ENCODE measurements at regions not wholly inside any gene's neighbourhood (a gene's known extent, or its start where the extent isn't known, plus 50 kb on each side); places are given as distances from the start of the nearest gene placed in this dataset.
"Not testable (repeated sequence)": the region's sequence is repeated elsewhere in the genome, so short reads cannot be mapped to it uniquely, and the experiment has no call there.

DNA sequence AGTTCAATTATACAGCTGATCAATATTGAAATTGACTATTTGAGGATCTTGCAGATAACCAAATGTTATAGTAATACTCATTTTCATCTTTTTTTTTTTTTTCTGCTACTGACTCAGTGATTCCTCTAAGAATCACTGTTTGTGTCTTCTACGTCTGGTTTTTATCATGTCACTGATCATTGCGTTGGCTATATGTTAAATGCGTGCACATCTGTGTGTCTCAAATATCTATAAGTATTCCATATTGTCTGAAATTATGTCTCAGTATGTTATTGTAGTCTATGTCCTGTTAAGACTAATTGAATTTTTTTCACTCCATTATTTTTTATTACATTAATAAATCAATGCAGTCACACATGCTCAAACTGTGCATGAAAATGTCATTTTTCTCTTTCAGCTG is 200.5 kb downstream of the PCDH20 start:
- no CpG with 5 or more reads among the region's 3 CpGs for WGBS (ENCODE audit: insufficient coverage)
- H3K36me3 Mint-ChIP-seq: no peaks in the 10 kb centered on the region
- TF ChIP-seq, protein P1, sequence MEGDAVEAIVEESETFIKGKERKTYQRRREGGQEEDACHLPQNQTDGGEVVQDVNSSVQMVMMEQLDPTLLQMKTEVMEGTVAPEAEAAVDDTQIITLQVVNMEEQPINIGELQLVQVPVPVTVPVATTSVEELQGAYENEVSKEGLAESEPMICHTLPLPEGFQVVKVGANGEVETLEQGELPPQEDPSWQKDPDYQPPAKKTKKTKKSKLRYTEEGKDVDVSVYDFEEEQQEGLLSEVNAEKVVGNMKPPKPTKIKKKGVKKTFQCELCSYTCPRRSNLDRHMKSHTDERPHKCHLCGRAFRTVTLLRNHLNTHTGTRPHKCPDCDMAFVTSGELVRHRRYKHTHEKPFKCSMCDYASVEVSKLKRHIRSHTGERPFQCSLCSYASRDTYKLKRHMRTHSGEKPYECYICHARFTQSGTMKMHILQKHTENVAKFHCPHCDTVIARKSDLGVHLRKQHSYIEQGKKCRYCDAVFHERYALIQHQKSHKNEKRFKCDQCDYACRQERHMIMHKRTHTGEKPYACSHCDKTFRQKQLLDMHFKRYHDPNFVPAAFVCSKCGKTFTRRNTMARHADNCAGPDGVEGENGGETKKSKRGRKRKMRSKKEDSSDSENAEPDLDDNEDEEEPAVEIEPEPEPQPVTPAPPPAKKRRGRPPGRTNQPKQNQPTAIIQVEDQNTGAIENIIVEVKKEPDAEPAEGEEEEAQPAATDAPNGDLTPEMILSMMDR (IDR thresholded peaks at IDR 0.05): no peak

DNA sequence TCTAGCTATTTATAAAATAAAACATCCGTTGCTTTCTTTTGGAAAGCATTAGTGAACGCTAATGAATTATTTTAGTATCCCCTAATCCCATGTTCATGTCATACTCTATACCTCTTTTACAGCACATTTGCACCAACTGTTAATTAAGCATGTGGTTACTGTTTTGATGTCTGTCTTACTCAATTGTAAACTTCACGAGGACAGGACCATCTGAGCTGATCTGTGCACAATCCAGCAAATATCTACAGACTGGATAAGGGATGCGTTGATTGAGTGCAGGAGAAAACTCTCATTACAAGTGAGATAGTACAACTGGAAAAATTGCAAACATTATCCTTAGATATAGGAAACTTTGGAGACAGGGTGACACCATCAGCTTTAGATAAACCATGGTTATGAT is 201.1 kb downstream of the PCDH20 start:
- intact Hi-C loops (cut with micrococcal nuclease): no loop called here
- no peak overlapping the region for H2AFZ ChIP-seq (ENCODE audit: insufficient read depth, low read depth, low read length, poor library complexity, severe bottlenecking)
- Mint-ChIP-seq H3K9me3 (peaks cover 0 to 8% (median 2%) of the 10 kb centered on the region in 7 donors), H3K4me3 (no peak overlapping the region), H3K36me3 (no peaks in the 10 kb centered on the region), H3K27me3 (ENCODE audit: low read depth in 3 of 3) (peaks cover 0 to 2% (median 0%) of the 10 kb centered on the region in 3 donors), H3K27ac (no peak overlapping the region), H3K4me1 (no peaks in the 10 kb centered on the region)
- no peak overlapping the region for H3K4me3 ChIP-seq (replicated peaks in 1 of 3; ENCODE audit: low read depth in 2 of 3, low read length in 3 of 3)
- H3K4me2 ChIP-seq (replicated peaks; ENCODE audit: extremely low read depth, low read length, poor library complexity, severe bottlenecking): no peak overlapping the region
- no peak overlapping the region for H3K27ac ChIP-seq (ENCODE audit: low read depth in 1 of 2, low read length in 2 of 2)
- no peak overlapping the region for H3K9ac ChIP-seq (ENCODE audit: insufficient read depth, low read length, poor library complexity, severe bottlenecking)
- peaks cover 0 to 27% of the 10 kb centered on the region in 2 donors for H3K9me3 ChIP-seq (replicated peaks in 1 of 2; ENCODE audit: control insufficient read depth in 1 of 2, insufficient read depth in 1 of 2, low read length in 2 of 2)
- WGBS (ENCODE audit: insufficient coverage): no CpG with 5 or more reads among the region's 4 CpGs
- DNase-seq: no peak
- H3K27me3 ChIP-seq (ENCODE audit: control insufficient read depth in 2 of 2, insufficient read depth in 2 of 2, low read length in 2 of 2): no peaks in the 10 kb centered on the region
- no peaks in the 10 kb centered on the region for H4K20me1 ChIP-seq (ENCODE audit: insufficient read depth, low read length)
- TF ChIP-seq, protein P1 (IDR thresholded peaks at IDR 0.05): no peak
- no peaks in the 10 kb centered on the region for H3K4me1 ChIP-seq (ENCODE audit: control insufficient read depth in 1 of 2, insufficient read depth in 2 of 2, low read length in 2 of 2)
- H3K36me3 ChIP-seq (replicated peaks in 1 of 2; ENCODE audit: control insufficient read depth in 1 of 2, insufficient read depth in 2 of 2, low read length in 2 of 2): no peaks in the 10 kb centered on the region
- H3K79me2 ChIP-seq (ENCODE audit: insufficient read depth, low read length): no peaks in the 10 kb centered on the region

More for the DNA sequence above, 200.5 kb downstream of the PCDH20 start:
- H3K9me3 ChIP-seq (replicated peaks in 1 of 2; ENCODE audit: control insufficient read depth in 1 of 2, insufficient read depth in 1 of 2, low read length in 2 of 2): peaks cover 0 to 27% of the 10 kb centered on the region in 2 donors
- H3K79me2 ChIP-seq (ENCODE audit: insufficient read depth, low read length): no peaks in the 10 kb centered on the region
- Mint-ChIP-seq H3K27me3 (ENCODE audit: low read depth in 3 of 3) (peaks cover 0 to 2% (median 0%) of the 10 kb centered on the region in 3 donors), H3K4me1 (no peaks in the 10 kb centered on the region), H3K9me3 (peaks cover 0 to 8% (median 2%) of the 10 kb centered on the region in 7 donors), H3K4me3 (no peak overlapping the region), H3K27ac (no peak overlapping the region)
- no peaks in the 10 kb centered on the region for H3K27me3 ChIP-seq (ENCODE audit: control insufficient read depth in 2 of 2, insufficient read depth in 2 of 2, low read length in 2 of 2)
- H4K20me1 ChIP-seq (ENCODE audit: insufficient read depth, low read length): no peaks in the 10 kb centered on the region
- no peak overlapping the region for H3K27ac ChIP-seq (ENCODE audit: low read depth in 1 of 2, low read length in 2 of 2)
- H3K36me3 ChIP-seq (replicated peaks in 1 of 2; ENCODE audit: control insufficient read depth in 1 of 2, insufficient read depth in 2 of 2, low read length in 2 of 2): no peaks in the 10 kb centered on the region
- DNase-seq: no peak
- H3K4me2 ChIP-seq (replicated peaks; ENCODE audit: extremely low read depth, low read length, poor library complexity, severe bottlenecking): no peak overlapping the region
- H3K9ac ChIP-seq (ENCODE audit: insufficient read depth, low read length, poor library complexity, severe bottlenecking): no peak overlapping the region
- intact Hi-C loops (cut with micrococcal nuclease): no loop called here
- H3K4me1 ChIP-seq (ENCODE audit: control insufficient read depth in 1 of 2, insufficient read depth in 2 of 2, low read length in 2 of 2): no peaks in the 10 kb centered on the region
- no peak overlapping the region for H2AFZ ChIP-seq (ENCODE audit: insufficient read depth, low read depth, low read length, poor library complexity, severe bottlenecking)
- no peak overlapping the region for H3K4me3 ChIP-seq (replicated peaks in 1 of 3; ENCODE audit: low read depth in 2 of 3, low read length in 3 of 3)

DNA sequence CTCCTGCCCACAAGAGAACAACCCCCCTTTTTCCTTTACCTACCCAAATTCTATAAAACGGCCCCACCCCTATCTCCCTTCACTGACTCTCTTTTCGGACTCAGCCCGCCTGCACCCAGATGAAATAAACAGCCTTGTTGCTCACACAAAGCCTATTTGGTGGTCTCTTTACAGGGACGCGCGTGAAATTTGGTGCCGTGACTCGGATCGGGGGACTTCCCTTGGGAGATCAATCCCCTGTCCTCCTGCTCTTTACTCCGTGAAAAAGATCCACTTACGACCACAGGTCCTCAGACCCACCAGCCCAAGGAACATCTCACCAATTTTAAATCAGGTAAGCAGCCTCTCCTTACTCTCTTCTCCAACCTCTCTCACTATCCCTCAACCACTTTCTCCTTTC is 209.8 kb downstream of the PCDH20 start:
- H3K27me3 Mint-ChIP-seq (ENCODE audit: low read depth in 3 of 3); H3K36me3 Mint-ChIP-seq; intact Hi-C loops (cut with micrococcal nuclease); H3K4me2 ChIP-seq (replicated peaks; ENCODE audit: extremely low read depth, low read length, poor library complexity, severe bottlenecking); H3K9me3 ChIP-seq (replicated peaks in 1 of 2; ENCODE audit: control insufficient read depth in 1 of 2, insufficient read depth in 1 of 2, low read length in 2 of 2); H4K20me1 ChIP-seq (ENCODE audit: insufficient read depth, low read length); H3K27ac Mint-ChIP-seq; H3K27me3 ChIP-seq (ENCODE audit: control insufficient read depth in 2 of 2, insufficient read depth in 2 of 2, low read length in 2 of 2); H2AFZ ChIP-seq (ENCODE audit: insufficient read depth, low read depth, low read length, poor library complexity, severe bottlenecking); H3K9ac ChIP-seq (ENCODE audit: insufficient read depth, low read length, poor library complexity, severe bottlenecking); H3K36me3 ChIP-seq (replicated peaks in 1 of 2; ENCODE audit: control insufficient read depth in 1 of 2, insufficient read depth in 2 of 2, low read length in 2 of 2); H3K79me2 ChIP-seq (ENCODE audit: insufficient read depth, low read length); H3K4me1 Mint-ChIP-seq; DNase-seq; H3K4me1 ChIP-seq (ENCODE audit: control insufficient read depth in 1 of 2, insufficient read depth in 2 of 2, low read length in 2 of 2); H3K27ac ChIP-seq (ENCODE audit: low read depth in 1 of 2, low read length in 2 of 2); H3K4me3 ChIP-seq (replicated peaks in 1 of 3; ENCODE audit: low read depth in 2 of 3, low read length in 3 of 3); H3K4me3 Mint-ChIP-seq: not testable (repeated sequence)
- peaks cover 5 to 13% (median 9%) of the 10 kb centered on the region in 7 donors for H3K9me3 Mint-ChIP-seq
- WGBS (ENCODE audit: insufficient coverage): 88% methylated on average over 10 of the region's 11 CpGs

Measured in CD14-positive monocyte (primary cell).